ENCODE measurements at regions not wholly inside any gene's neighbourhood (a gene's known extent, or its start where the extent isn't known, plus 50 kb on each side); places are given as distances from the start of the nearest gene placed in this dataset.

DNA sequence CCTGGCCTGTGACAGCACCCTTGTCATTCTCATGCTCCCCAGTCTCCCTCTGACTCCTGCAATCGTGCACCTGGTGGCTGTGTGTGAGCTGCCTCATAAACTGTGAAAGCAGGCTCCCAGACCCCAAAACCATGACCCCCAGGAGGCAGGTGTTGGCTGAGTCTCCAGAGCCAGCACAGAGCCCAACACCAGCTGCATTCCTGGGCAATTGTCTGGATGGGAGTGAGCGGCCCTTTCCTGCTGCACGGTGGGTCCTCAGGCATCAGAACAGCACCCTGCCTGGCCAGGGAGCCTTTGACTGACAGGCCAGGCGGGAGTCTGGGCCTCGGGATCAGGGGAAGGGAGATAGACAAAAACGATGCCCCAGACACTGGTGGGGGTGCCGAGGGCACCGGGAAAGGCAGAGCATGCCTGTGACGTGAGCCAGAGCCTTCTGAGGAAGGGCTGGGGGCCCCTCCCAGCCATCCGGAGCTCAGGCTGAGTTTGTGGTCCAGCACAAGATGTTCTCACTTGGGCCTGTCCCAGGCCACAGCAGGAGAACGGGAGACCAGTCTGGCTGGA, 135.1 kb upstream of the GPC1 start:
- peak; percentile 35 for DNase-seq

- DNase-seq = no peak
Measured at GRCh38 chr2:240300840-240301239, 134.6 kb upstream of the GPC1 start.

DNA sequence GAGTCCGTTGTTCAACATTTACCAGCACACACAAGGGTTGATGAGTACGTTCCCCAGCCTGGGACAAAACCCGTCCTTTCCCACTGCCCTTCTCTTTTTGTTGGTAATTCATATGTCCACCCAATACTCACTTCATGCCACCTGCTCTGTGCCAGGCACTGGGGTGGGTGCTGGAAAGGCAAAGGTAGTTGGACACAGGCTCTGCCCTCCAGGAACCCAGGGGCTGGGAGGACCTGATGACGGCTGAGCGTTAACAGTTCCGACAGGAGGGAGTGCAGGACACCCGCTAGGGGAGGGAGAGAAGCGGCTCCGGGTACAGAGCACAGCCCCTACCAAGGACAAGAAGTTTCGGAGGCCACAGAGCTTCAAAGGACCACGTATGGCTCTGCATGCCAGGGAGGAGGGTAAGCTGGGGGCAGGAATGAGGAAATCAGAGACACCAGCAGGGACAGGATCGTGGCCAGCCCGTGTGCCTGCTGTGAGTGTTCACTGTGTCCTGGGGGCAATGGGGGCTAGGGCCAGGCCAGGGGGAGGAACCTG, 134.1 kb upstream of the GPC1 start:
- DNase-seq = no peak

GRCh38 chr2:240302041-240302440, 133.4 kb upstream of the GPC1 start:
- DNase-seq = no peak

DNA sequence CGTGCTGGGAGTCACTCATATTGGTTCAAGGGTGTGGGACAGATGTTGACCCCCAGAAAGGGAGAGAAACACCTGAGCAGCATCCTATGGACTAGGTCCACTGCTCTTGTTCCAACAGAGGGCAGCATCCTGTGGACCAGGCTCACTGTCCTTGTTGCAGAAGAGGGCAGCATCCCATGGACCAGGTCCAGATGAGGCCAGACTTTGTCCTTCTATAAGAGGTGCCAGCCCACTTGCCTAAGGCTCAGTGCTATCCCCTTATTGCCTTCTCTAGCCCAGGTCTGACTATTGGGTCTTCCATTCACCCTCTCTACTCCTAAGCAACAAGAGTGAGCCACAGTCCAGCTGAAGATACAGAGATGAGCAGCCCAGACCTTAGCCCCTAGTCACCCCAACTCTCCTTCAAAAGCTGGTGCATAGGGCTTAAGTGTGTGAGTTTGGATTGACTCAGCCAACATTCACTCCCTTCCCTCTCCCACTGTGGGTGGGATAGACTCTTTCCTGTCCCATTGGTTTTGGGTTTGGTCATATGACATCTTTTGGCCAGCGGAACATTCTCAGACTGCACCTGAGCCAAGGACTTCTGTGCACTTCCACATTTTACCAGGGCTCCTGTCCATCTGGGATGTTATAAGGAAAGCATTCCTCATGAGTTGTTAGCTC, 132.4 kb upstream of the GPC1 start:
- DNase-seq = no peak

- DNase-seq = no peak
Measured at GRCh38 chr2:240303896-240304745, 131.3 kb upstream of the GPC1 start.

GRCh38 chr2:240304746-240305161, 130.7 kb upstream of the GPC1 start:
- no peak for DNase-seq

GRCh38 chr2:240305369-240305962, 130.0 kb upstream of the GPC1 start:
- no peak for DNase-seq

DNA sequence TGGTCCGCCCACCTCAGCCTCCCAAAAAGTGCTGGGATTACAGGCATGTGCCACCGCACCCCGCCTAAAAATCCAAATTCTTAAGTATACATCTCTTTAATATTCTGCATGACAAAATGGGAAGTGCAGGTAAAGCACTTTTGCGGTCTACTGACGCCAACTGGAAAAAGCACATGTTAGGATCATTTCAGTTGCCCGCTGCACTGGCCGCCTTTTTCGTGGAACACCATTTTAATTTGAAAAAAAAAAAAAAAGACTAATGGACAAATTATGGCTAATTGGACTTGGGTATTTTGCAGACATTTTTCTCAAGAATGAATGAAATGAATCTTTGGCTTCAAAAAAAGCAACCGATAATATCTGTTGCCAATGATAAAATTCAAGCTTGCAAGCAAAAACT, 129.3 kb upstream of the GPC1 start:
- no peak for DNase-seq

DNA sequence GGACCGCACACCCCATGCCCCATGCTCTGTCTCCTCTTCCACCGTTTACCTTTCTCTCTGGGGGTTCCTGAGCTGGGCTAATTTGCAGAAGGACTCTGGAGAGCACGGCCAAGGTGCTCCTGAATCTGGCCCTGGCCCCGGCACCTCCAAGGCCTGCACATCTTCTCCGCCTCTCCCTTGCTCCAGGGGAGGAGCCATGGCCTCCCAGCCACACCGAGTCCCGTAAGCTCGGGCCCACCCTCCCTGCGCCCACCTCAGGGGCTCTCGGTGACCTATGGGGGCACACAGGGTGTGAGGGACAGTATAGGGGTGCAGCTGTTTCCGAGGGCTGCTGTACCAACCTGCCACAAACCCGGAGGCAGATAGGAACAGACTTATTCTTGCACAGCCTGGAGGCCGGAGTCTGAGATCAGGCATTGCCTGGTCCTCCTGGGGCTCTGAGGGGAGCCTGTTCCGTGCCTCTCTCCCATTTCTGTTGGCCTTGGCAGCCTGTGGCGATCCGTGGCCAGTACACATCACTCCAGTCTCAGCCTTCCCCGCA, 127.3 kb upstream of the GPC1 start:
- DNase-seq = no peak

DNA sequence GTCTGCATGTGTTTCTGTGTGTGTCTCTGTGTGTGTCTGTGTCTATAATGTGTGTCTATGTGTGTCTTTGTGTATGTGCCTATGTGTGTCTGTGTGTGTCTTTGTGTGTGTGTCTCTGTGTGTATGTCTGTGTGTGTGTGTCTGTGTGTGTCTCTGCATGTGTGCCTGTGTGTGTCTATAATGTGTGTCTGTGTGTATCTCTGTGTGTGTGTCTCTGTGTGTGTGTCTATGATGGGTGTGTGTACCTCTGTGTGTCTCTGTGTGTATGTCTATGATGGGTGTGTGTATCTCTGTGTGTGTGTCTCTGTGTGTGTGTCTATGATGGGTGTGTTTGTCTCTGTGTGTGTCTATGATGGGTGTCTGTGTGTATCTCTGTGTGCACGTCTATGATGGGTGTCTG, 126.2 kb upstream of the GPC1 start:
- no peak for DNase-seq

- DNase-seq = no peak
Measured at GRCh38 chr2:240310201-240310600, 125.3 kb upstream of the GPC1 start.

- no peak for DNase-seq
Measured at GRCh38 chr2:240310645-240311044, 124.8 kb upstream of the GPC1 start.

- no peak for DNase-seq
Measured at GRCh38 chr2:240311821-240312220, 123.6 kb upstream of the GPC1 start.

GRCh38 chr2:240319221-240319854, 116.1 kb upstream of the GPC1 start:
- DNase-seq = no peak

DNA sequence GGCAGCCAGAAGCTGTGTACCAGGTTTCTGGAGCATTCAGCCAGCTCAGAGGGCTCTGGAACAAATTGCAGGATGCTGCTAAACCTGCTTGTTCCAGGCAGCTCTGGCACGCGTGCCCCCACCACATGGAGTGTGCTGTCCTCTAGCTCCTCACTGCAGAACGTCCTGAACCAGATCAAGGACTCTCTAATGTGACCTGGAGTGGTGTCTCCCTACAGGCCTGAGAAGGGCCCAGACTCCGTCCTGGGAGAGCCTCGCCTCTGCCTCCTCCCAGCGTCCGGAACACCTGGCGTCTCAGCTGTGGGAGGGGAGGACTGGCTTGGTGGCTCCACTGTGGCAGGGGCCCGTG, 115.6 kb upstream of the GPC1 start:
- no peak for DNase-seq

GRCh38 chr2:240320204-240320993, 115.1 kb upstream of the GPC1 start:
- DNase-seq = no peak

- DNase-seq = no peak
Measured at GRCh38 chr2:240322231-240322955, 113.1 kb upstream of the GPC1 start.

- no peak for DNase-seq
Measured at GRCh38 chr2:240322991-240323390, 112.5 kb upstream of the GPC1 start.

DNA sequence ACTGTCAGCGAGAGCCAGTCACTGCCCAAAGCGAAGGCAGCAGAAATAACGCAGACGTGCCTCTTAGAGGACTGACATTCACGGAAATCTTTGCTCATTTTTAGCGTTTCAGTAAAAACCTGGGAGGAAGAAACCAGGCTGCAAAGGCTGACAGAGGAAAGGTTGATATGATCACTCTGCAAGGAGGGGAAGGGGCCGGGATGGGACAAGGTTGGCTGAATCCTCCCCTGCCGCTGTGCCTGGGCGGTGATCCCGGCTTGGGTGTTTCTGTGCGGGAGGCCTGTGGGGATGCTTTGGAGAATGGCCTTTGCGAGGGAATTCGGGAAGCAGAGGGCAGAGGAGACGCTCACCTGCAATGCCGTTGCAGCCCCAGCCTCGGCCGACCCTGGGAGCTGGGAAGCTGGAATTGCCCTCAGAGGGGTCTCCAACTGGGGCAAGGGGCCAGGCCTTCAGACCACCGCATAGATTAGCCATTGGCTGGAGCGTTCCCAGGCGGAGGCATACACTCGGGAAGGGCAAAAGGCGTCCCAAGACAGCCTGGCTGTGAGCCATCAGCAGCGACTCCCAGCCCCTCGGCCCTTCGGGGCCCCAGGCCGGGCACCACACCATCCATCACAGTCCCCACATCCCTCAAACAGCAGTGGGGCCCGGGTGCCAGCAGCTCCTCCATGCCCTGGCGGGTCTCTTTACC, 111.7 kb upstream of the GPC1 start:
- no peak for DNase-seq
